ENCODE measurements at regions not wholly inside any gene's neighbourhood (a gene's known extent, or its start where the extent isn't known, plus 50 kb on each side); places are given as distances from the start of the nearest gene placed in this dataset.

DNA sequence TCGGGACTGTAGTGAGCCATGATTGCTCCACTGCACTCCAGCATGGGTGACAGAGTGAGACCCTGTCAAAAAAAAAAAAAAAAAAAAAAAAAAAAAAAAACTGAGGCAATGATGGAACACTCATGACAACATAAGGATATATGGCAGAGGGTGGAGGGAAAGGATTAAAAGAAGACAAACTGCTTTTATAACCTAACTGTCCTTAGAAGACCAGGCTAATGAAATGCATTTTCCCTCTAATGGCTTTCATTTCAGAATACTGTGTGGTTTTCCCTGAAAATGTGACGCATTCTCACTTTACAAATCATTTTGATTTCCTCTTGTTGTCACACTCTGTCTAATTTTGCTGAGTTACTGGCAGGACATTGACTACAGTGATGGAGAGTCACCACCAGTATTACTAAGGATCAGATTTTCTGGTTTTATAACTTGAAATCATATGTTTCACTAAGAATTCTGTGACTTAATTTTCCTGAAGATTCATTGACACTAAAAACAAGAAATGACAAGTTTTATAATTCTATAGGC lies 137.6 kb upstream of the SSTR1 start:
- DNase-seq: no peak

- no peak for DNase-seq
These were observed 134.1 kb upstream of the SSTR1 start for GRCh38 chr14:38073641-38074040.

DNA sequence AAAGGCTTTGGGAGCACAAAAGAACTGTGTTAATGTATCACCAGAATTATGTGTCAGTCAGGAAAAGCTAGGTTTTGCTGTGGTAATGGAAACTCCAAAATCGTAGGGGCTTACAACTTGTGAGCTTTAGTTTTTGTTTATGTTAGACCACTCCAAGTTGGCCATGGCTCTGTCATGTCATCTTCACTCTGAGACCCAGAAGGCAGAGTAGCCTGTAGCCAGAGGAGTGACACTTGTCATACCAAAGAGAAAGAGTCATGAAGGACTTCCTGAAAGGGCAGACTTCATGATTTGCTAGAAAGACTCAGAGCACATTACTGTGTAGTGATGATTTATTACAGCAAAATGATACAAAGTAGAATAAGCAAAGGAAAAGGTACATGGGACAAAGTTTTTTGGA lies 133.6 kb upstream of the SSTR1 start:
- no peak for DNase-seq

GRCh38 chr14:38074754-38075153 lies 132.9 kb upstream of the SSTR1 start:
- no peak for DNase-seq

- no peak for DNase-seq
These were observed 129.3 kb upstream of the SSTR1 start for GRCh38 chr14:38078393-38078792.

DNA sequence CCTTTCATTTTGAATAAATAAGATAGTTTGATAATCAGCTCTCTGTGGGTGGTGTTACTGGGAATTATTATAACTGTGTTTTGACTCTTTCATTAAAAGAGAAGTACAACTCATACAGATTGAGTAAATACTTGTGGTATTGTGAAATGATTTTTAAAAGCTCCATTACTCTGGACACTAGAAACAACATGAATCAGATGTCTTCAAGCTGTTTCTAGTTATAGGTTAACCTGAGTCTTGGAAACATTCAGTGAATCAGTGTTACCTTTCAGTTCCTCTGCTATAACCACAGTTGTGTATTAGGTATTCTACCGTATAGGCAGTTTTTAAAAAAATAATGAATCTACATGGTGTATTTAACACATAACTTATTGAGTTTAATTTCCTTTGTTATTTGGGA lies 128.4 kb upstream of the SSTR1 start:
- DNase-seq: no peak

- DNase-seq: no peak
These were observed 127.8 kb upstream of the SSTR1 start for GRCh38 chr14:38079886-38080285.

DNA sequence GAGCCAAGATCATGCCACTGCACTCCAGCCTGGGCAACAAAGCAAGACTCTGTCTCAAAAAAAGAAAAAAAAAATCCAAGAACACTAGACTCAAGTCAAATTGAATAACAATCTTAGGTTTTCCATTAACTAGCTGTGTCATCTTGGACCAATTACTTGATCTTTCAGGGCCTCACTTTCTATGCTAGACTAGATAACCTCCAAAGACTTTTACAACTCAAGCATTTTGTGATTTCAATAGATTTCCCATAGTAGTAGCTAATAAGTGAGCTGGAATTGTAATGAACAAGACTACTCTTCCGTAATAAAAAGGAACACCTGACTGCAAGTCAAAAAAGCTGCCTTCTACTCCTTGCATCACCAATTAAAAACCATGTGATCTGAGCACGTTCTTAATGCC lies 127.0 kb upstream of the SSTR1 start:
- no peak for DNase-seq

GRCh38 chr14:38083039-38083438 lies 124.7 kb upstream of the SSTR1 start:
- no peak for DNase-seq

DNA sequence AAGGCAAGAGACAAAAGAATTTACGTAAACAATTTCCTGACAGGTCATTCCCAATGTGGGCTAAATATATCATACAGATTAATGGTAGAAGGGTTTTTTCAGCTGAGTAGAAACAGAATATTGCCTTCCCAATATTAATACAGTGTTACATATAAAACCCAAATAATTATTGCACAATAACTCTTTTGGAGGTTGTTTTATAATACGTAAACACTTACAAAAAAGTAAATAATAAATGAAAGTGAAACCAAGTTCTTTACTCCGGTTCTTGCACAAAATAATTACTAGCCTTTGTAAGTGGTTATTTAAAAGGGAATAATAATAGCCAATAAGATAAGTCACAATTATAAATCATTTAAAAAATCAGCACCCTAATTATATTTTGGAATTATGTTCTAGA lies 118.6 kb upstream of the SSTR1 start:
- DNase-seq: no peak

- DNase-seq: no peak
These were observed 117.2 kb upstream of the SSTR1 start for GRCh38 chr14:38090506-38090905.

DNA sequence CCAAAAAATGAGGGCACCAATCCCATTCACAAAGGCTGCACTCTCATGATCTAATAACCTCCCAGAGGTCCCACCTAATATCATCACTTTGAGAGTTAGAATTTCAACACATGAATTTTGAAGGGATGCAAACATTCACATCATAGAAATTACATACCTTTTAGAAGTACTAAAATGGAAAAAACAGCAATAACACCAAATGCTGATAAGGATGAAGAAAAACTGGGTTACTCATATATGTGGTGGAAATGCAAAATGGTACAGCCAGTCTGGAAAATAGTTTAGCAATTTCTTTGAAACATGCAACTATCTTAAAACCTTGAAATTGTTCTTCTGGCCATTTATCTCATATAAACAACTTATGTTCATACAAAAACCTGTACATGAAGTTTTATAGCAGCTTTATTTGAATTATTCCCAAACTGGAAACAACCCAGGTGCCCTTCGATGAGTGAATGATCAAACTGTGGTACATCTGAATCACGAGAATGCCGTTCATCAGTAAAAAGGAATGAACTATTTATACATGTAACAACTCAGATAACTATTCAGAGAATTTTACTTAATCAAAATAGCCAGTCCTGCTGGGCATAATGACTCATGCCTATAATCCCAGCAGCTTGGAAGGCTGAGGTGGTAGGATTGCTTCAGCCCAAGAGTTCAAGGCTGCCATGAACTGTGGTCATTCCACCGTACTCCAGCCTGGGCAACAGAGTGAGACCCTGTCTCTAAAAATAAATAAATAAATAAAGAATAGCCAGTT lies 109.4 kb upstream of the SSTR1 start:
- DNase-seq: no peak

DNA sequence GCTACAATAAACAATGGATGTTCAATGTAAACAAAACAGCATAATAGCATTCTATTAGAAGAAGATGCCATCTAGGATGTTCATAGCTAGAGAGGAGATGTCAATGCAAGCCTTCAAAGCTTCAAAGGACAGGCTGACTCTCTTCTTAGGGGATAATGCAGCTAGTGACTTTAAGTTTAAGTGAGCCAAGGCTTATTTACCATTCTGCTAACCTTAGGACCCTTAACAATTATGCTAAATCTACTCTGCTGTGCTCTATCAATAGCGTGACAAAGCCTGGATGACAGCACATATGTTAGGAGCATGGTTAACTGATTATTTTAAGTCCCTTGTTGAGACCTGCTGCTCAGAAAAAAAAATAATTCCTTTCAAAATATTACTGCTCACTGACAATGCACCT lies 106.0 kb upstream of the SSTR1 start:
- no peak for DNase-seq

DNA sequence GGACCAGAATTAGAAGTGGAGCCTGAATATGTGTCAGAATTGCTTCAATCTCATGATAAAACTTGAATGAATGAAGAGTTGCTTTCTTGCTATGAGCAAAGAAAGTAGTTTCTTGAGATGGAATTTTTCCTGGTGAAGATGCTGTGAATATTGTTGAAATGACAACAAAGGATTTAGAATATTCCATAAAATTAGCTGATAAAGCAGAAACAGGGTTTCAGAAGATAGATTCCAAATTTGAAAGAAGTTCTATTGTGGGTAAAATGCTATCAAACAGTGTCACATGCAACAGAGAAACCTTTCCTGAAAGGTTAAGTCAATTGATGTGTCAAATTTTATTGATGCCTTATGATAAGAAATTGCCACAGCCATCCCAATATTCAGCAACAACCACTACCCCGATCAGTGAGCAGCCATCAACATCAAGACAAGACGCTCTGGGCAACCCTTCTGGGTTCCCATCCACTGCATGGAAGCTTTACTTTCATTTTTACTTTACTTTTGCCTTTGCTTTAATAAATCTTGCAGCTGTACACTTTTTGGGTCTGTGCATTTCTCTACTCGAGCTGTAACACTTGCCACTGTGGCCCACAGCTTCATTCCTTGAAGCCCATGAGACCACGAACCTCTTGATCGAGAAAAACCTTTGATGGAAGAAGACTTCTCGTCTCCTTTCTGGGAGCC lies 104.0 kb upstream of the SSTR1 start:
- no peak for DNase-seq

- no peak for DNase-seq
These were observed 102.5 kb upstream of the SSTR1 start for GRCh38 chr14:38105106-38105702.

DNA sequence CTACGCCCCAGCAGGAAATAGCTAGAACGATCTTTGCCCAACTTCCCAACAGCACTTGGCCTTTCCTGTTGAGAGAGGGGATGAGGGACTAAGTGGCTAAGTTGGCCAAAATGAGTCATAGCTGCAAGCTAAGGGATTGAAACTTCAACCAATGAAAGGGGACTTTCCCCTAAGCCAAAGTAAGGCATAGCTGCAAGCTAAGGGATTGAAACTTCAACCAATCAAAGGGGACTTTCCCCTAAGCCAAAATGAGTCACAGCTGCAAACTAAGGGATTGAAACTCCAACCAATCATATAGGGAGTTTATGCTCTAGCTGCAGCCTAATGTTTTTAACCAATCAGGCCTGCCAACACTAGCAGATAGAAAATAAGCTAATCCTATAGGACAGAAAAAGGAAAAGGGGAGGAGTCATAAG lies 100.5 kb upstream of the SSTR1 start:
- DNase-seq: no peak

DNA sequence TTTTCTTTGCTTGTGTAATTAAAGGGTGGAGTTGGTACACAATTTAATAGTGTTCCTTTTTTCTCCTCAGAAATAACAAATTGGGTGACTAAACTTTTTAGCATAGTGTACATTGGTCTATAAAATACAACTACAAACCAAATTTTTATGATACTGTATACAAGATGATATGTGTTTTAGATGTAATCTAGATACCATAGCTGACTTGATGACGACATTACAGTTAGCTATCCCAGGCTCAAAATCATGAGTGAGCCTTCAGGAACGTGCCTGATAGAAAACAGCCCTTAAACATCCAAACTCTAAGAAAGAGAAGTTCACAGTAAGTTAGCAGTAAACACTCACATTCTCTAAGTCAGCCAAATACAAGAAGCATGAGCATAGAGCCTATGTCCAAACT lies 99.0 kb upstream of the SSTR1 start:
- no peak for DNase-seq

DNA sequence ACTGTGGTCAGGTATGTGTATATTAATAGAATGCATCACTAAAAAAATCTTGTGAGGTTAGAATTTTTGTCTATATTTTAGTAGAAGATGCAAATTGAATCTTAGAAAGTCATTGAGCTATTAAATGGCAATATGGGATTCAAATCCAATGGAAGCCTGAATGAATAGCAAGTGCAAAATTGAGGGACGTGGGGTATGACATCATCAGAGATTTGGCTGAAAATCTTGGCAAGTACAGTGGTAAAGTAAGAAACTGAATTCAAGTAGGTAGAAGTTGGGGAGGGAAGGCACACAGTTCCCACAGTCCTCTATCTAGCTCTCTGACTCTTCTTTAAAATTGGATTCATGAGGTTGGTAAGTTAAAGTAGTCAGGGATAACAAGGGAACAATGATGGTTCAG lies 97.4 kb upstream of the SSTR1 start:
- no peak for DNase-seq

- no peak for DNase-seq
These were observed 96.7 kb upstream of the SSTR1 start for GRCh38 chr14:38111046-38111445.

DNA sequence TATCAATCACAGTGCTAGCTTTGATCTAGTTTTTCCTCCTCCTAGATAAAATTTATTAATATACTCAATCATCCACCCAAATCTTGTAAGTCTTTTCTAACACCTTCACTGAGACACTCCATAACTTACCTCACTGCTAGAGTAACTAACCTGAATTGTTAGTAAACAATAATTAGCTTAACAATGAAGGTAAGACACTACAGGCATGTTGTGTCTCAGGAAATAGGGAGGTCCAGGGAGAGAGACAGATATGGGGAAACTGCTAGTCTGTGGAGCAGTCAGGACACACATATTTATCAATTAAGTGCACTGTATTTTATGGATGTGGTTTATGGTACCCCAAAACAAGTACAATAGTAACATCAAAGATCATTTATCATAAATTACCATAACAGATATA lies 94.2 kb upstream of the SSTR1 start:
- DNase-seq: no peak

GRCh38 chr14:38116895-38117294 lies 90.8 kb upstream of the SSTR1 start:
- DNase-seq: no peak

- DNase-seq: no peak
These were observed 87.6 kb upstream of the SSTR1 start for GRCh38 chr14:38120109-38120508.

- no peak for DNase-seq
These were observed 86.2 kb upstream of the SSTR1 start for GRCh38 chr14:38121320-38122020.

GRCh38 chr14:38122241-38122640 lies 85.5 kb upstream of the SSTR1 start:
- no peak for DNase-seq

Measured in Kasumi-1 (cell line).